HG03159 (cell line): ENCODE measurements at regions not wholly inside any gene's neighbourhood (a gene's known extent, or its start where the extent isn't known, plus 50 kb on each side); places are given as distances from the start of the nearest gene placed in this dataset.

Experiments
- ATAC-seq: cut with Tn5 transposase; IDR thresholded peaks from one replicate; pipeline ENCODE4 v1.9.1; 2021; ENCODE audit warnings: mild to moderate bottlenecking, moderate library complexity; ENCODE audit not compliant: unreplicated experiment

- no peak for ATAC-seq
Measured at GRCh38 chr10:3361640-3362039, 189.1 kb upstream of the PITRM1 start.

- no peak for ATAC-seq
Measured at GRCh38 chr10:3357737-3358136, 185.2 kb upstream of the PITRM1 start.

GRCh38 chr10:3355536-3355935 is 183.0 kb upstream of the PITRM1 start:
- no peak for ATAC-seq

DNA sequence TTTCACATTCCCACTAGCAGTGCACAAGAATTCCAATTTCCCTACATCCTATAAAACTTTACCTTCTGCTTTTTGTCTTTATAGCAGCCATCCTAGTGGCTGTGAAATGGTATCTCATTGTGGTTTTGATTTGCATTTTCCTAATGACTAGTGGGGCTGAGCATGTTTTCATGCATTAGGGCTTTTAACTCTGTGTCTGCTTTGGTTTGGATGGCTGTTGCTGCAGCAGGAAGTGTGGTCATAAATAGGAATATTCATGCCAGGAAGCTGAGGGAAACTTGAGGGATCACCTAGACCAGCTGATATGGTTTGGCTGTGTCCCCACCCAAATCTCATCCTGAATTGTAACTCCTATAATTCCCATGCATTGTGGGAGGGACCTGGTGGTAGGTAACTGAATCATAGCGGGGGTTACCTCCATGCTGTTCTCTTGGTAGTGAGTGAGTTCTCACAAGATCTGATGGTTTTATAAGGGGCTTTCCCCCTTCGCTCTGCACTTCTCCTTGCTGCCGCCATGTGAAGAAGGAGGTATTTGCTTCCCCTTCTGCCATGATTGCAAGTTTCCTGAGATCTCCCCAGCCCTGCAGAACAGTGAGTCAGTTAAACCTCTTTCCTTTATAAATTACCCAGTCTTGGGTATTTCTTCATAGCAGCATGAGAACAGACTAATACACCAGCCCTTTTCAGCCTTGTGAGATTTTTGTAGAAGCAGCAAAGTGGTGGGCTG is 181.8 kb upstream of the PITRM1 start:
- ATAC-seq, result no peak

DNA sequence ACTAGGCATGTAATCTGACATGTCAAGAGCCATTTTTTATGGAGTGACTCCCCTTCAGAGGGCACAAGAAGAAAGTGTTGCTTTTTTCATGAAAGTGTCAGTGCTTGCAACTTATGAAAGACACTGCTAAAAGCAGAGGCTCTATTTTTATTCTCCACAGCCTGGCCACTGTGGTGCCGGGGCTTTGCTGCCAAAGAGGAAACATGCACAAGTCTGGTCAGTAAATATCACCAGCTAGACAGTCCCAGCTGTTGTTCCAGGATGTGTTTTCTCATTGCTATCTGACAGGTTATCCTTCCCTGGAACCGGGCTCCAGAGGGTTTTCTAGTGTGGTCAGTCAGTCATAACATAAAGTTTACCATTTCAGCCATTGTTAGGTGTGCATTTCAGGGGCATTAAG is 180.7 kb upstream of the PITRM1 start:
- ATAC-seq, result no peak

DNA sequence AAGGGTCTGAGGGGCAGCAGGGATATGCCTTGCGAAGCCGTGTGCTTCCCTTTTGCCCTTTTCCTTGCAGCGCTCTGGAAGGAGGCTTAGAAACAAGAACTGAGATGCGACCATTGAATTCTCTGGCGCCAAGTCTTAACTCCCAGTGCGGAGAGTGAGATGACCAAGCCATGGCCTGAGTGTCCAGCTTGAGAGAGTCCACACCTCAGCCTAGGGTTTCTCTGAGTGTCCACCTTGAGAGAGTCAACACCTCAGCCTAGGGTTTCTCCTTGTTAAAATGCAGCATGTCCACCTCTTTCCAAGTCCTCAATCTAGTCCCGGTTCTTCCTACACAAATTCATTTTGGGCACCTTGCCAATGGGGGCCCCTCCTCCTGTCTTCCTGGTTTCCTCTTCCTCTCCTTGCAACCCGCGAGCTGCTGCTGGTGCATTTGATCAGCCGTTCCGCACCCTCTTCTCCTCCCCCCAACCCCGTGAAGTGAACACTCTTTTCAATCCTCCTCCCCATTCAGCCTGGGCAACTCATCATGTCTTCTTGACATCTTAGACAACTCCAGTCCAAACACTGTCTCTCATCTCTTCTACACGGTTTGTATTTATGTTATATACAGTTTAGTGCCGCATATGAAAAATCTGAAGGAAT is 178.2 kb upstream of the PITRM1 start:
- ATAC-seq, result no peak

- ATAC-seq, result no peak
Measured at GRCh38 chr10:3350205-3350604, 177.6 kb upstream of the PITRM1 start.

- ATAC-seq, result no peak
Measured at GRCh38 chr10:3348564-3348963, 176.0 kb upstream of the PITRM1 start.

DNA sequence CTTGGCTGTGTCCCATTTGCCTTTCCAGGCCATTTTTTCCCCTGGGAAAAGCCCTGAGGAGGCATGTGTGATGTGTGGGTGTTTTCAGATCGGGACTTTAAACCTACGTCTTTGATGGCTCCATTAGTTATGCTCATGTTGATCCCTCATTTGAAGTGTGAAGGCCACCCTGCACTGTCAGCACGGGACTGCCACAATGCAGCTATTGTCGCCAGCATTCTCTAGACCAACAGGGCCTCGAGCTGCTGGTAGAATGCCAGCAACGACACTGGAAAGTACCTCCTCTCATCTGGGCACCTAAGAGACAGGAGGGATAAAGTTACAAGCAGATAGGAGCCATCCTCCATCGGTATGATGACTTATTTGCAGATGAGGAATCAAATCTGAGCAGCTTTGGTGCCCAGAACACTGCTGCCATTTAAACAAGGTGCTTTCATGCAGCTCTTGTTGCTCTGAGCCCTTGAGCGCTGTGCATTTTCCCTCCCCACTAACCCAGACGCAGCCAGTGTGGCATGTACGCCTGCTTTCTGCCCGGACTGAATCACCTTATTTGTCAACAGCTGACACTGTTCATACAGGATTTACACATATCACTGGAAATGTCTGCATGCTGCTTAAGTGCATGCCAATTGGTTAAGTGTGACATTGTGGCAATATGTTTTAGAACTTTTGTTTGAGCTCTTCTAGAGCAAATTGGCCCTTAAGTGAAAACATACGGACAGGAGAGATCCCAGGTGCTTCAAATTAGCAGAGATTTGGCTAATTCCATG is 175.0 kb upstream of the PITRM1 start:
- no peak for ATAC-seq

DNA sequence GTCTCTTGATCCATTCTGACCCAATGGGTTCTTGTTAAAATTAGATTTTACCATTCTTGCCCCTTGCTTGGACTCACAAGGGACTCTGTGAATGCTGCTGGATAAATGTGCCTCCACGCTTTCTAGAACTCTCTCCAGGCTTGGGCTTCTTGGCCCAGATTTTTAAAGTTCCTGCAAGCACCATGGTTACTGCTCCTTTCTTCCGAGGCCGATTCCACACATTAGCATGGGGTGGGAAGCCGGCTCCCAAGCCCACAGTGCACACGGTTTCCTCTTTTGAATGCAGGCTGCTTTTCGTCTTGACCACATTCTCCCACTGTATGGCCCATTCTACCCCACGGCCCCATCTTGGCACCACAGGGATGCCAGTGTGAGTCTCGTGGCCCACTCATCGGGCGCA is 174.3 kb upstream of the PITRM1 start:
- no peak for ATAC-seq

DNA sequence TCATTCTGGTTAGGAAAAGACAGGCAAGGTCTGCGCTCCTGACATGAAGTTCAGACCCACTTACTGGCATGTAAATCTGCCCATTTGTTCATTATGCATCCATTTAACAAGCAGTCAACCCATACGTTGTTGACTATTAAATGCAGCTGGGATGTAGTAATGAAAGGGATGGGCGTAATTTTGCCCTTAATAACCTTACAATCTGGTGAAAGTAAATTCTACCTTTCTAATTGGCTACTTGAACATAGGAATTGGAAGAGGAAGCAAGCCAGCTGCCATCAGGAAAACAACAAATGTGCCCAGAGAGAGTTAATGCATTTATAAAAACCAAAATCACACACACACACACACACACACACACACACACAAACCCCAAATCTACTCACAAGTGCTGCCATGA is 170.2 kb upstream of the PITRM1 start:
- no peak for ATAC-seq

DNA sequence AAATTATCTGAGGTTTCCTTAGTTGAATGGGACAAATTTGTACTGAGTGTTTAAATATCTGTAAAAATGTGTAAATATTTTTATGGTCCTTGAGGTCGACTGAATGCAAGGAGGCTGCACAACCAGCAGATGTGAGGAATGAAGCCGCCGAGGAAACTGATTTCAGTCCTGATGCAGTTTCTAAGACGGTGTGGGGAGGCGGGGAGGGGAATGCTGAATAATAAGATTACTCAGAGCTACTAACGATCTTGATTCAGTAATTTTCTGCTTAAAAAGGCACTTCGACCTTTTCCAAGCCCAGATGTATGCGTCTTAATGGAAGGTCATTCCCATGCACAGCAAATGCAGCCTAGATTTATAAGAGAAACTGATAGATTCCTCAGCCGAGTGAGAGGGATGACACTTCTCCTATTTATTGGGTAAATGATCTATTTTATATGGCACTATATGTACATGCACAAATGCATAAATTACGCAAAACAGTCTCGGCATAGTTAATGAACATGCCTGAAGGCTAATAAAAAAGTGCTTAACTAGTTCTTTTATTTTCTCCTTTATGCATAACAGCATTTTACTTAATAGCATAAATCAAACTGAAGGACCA is 167.6 kb upstream of the PITRM1 start:
- no peak for ATAC-seq

DNA sequence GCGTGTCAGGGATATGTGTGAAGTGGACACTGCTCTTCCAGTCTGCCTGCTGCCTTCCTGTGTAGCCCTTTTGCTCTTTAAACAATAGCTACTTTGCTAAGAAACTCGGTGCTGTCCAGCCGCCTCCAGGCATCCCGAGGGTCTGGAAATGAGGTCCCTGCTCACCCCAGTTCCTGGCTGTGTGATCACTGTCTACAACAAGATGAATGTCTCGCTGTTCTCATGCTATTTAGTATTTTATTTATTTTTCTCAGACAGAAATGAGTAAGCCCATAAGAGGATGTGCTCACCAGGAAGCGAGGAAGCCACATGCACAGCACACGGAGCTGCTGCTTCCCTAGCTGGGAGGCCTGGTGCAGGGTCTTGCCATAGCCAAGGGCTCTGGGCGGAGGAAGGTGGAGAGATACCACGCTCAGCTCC is 167.0 kb upstream of the PITRM1 start:
- no peak for ATAC-seq

DNA sequence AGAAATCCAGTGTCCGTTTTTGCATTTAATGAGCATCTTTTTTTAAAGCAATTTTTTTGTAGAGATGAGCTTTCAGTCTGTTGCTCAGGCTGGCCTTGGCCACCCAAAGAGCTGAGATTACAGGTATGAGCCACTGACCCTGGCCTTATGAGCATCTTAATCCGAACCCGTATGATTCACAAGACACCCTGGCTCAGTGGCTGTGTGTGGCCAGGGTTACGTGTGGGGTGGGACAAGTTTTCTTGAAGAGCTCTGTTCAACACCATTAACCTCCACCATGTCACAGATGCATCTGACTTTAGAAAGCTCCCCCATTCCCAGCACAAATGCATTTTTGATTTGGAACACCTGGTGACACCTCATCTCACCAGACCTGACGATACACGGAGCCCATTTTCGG is 166.5 kb upstream of the PITRM1 start:
- no peak for ATAC-seq

DNA sequence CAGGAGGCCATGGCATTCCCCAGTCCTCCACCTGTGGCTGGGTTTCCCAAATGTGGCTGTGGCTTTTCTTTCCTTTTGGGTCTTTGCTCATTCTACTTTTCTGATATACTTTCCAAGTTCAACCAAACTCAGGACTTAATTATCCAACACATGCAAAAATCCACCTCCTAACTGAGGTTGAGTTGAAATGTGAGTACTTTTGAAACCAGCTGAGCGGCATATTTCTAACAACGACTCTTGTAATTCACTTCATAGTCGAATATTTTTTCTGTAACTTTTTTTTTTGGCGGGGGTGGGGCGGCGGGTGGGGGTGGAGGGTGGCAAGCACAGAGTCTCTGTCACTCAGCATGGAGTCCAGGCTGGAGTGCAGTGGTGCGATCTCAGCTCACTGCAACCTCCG is 165.2 kb upstream of the PITRM1 start:
- ATAC-seq, result no peak

DNA sequence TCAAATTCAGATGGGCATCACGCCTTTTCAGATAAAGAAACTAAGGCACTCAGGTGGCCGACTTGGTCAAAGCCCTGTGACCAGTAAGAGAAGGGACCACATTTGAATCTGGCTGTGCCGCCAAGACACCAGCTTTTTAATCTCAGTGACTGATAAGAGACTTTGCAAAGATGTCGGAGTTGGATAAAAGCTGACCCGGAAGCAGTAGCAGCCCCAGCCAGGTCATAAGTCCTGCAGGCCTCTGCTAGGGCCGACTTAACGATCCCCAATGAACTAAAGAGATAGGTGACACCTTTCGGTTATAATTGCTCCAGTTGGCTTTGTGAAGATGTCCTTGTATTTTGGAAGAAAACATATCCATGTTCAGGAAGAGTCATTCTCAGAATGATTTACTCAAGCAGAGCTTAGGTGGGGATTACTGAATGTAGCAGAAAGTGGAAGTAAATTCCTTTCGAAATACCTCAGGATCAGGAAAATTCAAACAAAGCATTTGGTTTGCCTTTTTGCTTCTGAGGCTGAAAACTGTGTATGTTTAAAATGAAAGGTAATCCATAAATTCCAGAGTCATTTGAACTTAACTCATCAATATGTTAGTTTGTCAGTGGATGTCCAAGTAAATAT is 164.2 kb upstream of the PITRM1 start:
- ATAC-seq, result no peak

DNA sequence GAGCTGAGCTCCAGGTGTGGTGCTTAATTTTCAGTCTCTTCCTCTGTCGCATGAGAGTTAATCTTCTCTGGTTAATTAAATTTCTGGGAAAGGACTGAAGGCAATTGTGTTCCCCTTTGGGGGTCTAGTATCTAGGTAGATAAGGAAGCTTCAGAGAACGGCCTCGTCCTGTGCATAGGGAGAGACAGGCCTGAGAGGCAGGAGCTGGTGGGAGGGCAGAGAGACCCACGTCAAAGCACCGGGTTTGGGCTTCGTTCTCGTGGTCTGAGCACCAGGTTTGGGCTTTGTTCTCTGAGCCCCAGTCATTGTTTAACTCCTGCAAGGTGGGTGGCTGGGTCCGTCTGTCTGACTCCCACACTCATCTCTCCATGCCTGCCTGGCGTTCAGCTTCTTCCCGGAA is 160.8 kb upstream of the PITRM1 start:
- no peak for ATAC-seq

- no peak for ATAC-seq
Measured at GRCh38 chr10:3331690-3332230, 159.2 kb upstream of the PITRM1 start.

GRCh38 chr10:3331187-3331586 is 158.6 kb upstream of the PITRM1 start:
- ATAC-seq, result no peak

DNA sequence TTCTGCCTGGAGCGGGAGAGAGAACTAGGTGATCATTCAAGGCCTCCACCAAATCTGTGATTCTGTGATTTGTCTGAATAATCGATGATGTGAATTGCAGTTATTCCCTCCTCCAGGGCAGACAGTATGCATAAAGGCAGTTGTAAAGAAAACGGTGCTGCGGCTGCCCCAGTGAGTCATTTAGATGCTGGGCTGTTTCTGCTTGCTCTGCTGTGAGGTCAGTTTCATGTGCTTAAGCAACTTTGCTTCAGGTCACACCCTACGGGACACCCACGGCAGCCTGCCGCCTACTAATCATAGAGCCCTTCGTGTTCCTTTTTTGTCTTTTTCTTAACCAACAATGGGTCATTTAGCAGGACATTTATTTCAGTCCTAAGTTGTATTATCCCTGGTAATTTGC is 158.1 kb upstream of the PITRM1 start:
- ATAC-seq, result no peak
